ENCODE measurements at regions not wholly inside any gene's neighbourhood (a gene's known extent, or its start where the extent isn't known, plus 50 kb on each side); places are given as distances from the start of the nearest gene placed in this dataset.
"Not testable (repeated sequence)": the region's sequence is repeated elsewhere in the genome, so short reads cannot be mapped to it uniquely, and the experiment has no call there.

GRCh38 chr12:42021937-42022336 is 122.7 kb downstream of the GXYLT1 start:
- TF ChIP-seq CTCF, POLR2A (IDR thresholded peaks at IDR 0.05): not testable (repeated sequence)
